GM12892 (cell line): ENCODE measurements at regions not wholly inside any gene's neighbourhood (a gene's known extent, or its start where the extent isn't known, plus 50 kb on each side); places are given as distances from the start of the nearest gene placed in this dataset.

ENCODE experiments used
- POLR2A ChIP-seq: IDR thresholded peaks from 2 replicates; pipeline ENCODE4 v1.6.1; 2011; ENCODE audit warnings: low read depth, low read length, control low read depth
- POLR2AphosphoS5 ChIP-seq: IDR thresholded peaks from 2 replicates; pipeline ENCODE4 v1.6.1; 2011; ENCODE audit warnings: low read depth, low read length, control low read depth
- TAF1 ChIP-seq: IDR thresholded peaks from 2 replicates; pipeline ENCODE4 v1.6.1; 2011; ENCODE audit warnings: low read depth, mild to moderate bottlenecking, control low read depth, low read length, borderline replicate concordance

DNA sequence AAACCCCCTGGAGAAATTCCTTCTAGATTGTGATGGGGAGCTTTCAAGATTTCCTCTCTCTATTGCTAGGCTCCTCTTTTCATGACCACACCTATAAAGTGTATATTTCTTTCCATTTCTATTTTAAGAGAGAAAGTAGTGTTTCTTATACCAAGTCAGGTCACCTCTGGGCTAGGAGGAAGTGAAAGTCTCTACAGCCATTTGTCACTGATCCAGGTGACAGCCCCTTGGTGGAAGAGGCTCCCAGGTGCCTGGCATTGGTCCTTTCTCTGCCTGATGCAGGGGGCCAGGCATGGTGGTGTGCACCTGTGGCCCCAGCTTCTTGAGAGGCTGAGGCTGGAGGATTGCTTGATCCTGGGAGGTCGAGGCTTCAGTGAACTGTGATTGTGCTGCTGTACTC, 64.7 kb downstream of the DHCR7 start:
- no peak for TF ChIP-seq TAF1
- no peak for TF ChIP-seq POLR2AphosphoS5
- TF ChIP-seq POLR2A = no peak
